Endothelial cell (in vitro differentiated cells): ENCODE measurements at regions not wholly inside any gene's neighbourhood (a gene's known extent, or its start where the extent isn't known, plus 50 kb on each side); places are given as distances from the start of the nearest gene placed in this dataset.

Experiments used
- DNase-seq: peaks from one replicate; pipeline ENCODE4 v3.0.0; 2021; ENCODE audit warnings: low spot score
- H3K27ac Mint-ChIP-seq: one replicate; pipeline ENCODE4 v1.8.0; 2021; ENCODE audit warnings: mixed read lengths, inconsistent platforms; ENCODE audit not compliant: unreplicated experiment
- H3K27me3 Mint-ChIP-seq: one replicate; pipeline ENCODE4 v1.8.0; 2021; ENCODE audit warnings: mild to moderate bottlenecking, moderate library complexity, mixed read lengths, inconsistent platforms; ENCODE audit not compliant: unreplicated experiment
- H3K36me3 Mint-ChIP-seq: one replicate; pipeline ENCODE4 v1.8.0; 2021; ENCODE audit warnings: mild to moderate bottlenecking, low read depth, mixed read lengths, inconsistent platforms; ENCODE audit not compliant: unreplicated experiment
- H3K4me1 Mint-ChIP-seq: one replicate; pipeline ENCODE4 v1.8.0; 2021; ENCODE audit warnings: mild to moderate bottlenecking, mixed read lengths, inconsistent platforms; ENCODE audit not compliant: unreplicated experiment
- H3K4me3 Mint-ChIP-seq: one replicate; pipeline ENCODE4 v1.8.0; 2021; ENCODE audit warnings: mild to moderate bottlenecking, mixed read lengths, inconsistent platforms; ENCODE audit not compliant: unreplicated experiment
- H3K9me3 Mint-ChIP-seq: one replicate; pipeline ENCODE4 v1.8.0; 2021; ENCODE audit warnings: mixed read lengths, inconsistent platforms; ENCODE audit not compliant: unreplicated experiment
- CTCF ChIP-seq: fragments of 200-600 bp; sonication (generic); IDR thresholded peaks from one replicate; pipeline ENCODE4 v1.5.0; 2021; ENCODE audit warnings: antibody characterized with exemption; ENCODE audit not compliant: unreplicated experiment

DNA sequence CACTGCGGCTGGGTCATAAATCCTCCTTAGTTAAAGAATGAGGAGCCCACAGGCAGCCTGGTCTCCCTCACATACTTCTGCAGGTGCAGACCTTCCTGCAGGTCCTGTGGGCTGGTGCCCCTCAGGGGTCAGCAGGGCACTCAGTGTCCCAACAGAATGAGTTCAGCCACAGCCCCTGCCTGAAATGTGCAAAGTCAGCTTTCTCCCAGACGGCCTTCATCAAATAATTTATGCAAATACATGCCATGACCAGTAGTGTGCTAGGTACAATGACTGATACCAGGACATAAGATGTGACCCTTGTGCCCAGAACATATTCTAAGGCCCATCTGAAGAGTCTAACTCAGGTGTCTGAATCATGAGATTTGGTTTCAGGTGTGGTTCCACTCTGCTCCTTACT, 703.4 kb downstream of the TBC1D22A start:
- TF ChIP-seq CTCF = no peak
- peaks cover 39% of the 10 kb centered on the region for H3K9me3 Mint-ChIP-seq
- H3K27me3 Mint-ChIP-seq = peaks cover 8% of the 10 kb centered on the region
- peaks cover 15% of the 10 kb centered on the region for H3K36me3 Mint-ChIP-seq
- DNase-seq = no peak
- H3K27ac Mint-ChIP-seq = no peak overlapping the region
- H3K4me1 Mint-ChIP-seq = no peaks in the 10 kb centered on the region
- H3K4me3 Mint-ChIP-seq = no peak overlapping the region

- TF ChIP-seq CTCF = no peak
- no peaks in the 10 kb centered on the region for H3K4me1 Mint-ChIP-seq
- peaks cover 13% of the 10 kb centered on the region for H3K36me3 Mint-ChIP-seq
- no peak for DNase-seq
- peaks cover 8% of the 10 kb centered on the region for H3K27me3 Mint-ChIP-seq
- H3K4me3 Mint-ChIP-seq = no peak overlapping the region
- H3K9me3 Mint-ChIP-seq = peaks cover 40% of the 10 kb centered on the region
- H3K27ac Mint-ChIP-seq = no peak overlapping the region
Measured at GRCh38 chr22:47465222-47465621, 702.8 kb downstream of the TBC1D22A start.

DNA sequence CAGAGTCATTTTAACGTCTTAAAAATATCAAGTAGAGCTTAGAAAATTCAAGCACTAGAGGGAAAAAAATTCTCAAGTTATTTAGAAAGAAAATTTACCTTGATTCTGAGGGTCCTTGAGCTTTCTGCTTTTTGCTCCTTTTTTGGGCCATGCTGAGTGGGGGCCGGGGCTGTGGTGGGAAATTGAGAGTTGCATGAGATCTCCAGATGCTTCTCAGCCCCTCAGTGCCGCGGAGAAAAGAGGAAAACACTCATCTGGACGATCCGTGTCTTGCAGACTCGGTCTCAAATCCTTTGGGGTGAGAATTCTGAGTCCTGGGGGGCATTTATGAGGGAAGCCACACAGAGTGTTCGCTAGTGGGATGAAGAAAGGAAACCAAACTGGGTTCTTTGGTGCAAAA, 700.8 kb downstream of the TBC1D22A start:
- Mint-ChIP-seq H3K27me3 (peaks cover 9% of the 10 kb centered on the region), H3K27ac (no peak overlapping the region)
- TF ChIP-seq CTCF = no peak

GRCh38 chr22:47460861-47461260, 698.4 kb downstream of the TBC1D22A start:
- H3K4me1 Mint-ChIP-seq = no peaks in the 10 kb centered on the region
- H3K36me3 Mint-ChIP-seq = peaks cover 12% of the 10 kb centered on the region
- H3K4me3 Mint-ChIP-seq = no peak overlapping the region
- no peak overlapping the region for H3K27ac Mint-ChIP-seq
- no peak for DNase-seq
- peaks cover 9% of the 10 kb centered on the region for H3K27me3 Mint-ChIP-seq
- H3K9me3 Mint-ChIP-seq = peaks cover 33% of the 10 kb centered on the region
- no peak for TF ChIP-seq CTCF

More for the DNA sequence above, 700.8 kb downstream of the TBC1D22A start:
- Mint-ChIP-seq H3K9me3 (peaks cover 35% of the 10 kb centered on the region), H3K36me3 (peaks cover 12% of the 10 kb centered on the region), H3K4me3 (no peak overlapping the region), H3K4me1 (no peaks in the 10 kb centered on the region)
- DNase-seq = no peak

- Mint-ChIP-seq H3K27me3 (peaks cover 6% of the 10 kb centered on the region), H3K36me3 (peaks cover 7% of the 10 kb centered on the region), H3K4me3 (no peak overlapping the region), H3K27ac (no peak overlapping the region), H3K4me1 (no peaks in the 10 kb centered on the region), H3K9me3 (peaks cover 33% of the 10 kb centered on the region)
- DNase-seq = no peak
- no peak for TF ChIP-seq CTCF
Measured at GRCh38 chr22:47460176-47460575, 697.7 kb downstream of the TBC1D22A start.
